ENCODE measurements at regions not wholly inside any gene's neighbourhood (a gene's known extent, or its start where the extent isn't known, plus 50 kb on each side); places are given as distances from the start of the nearest gene placed in this dataset.

- DNase-seq: no peak
Measured at GRCh38 chr1:104855550-104855949, 1105.9 kb downstream of the AMY1C start.

- DNase-seq: no peak
Measured at GRCh38 chr1:104856091-104856490, 1106.4 kb downstream of the AMY1C start.

- DNase-seq: no peak
Measured at GRCh38 chr1:104856518-104856917, 1106.8 kb downstream of the AMY1C start.

- no peak for DNase-seq
Measured at GRCh38 chr1:104868794-104869193, 1119.1 kb downstream of the AMY1C start.

- DNase-seq: no peak
Measured at GRCh38 chr1:104874044-104874443, 1124.3 kb downstream of the AMY1C start.

- DNase-seq: no peak
Measured at GRCh38 chr1:104878203-104878909, 1128.7 kb downstream of the AMY1C start.

GRCh38 chr1:104884939-104885338 is 1135.2 kb downstream of the AMY1C start:
- DNase-seq: no peak

GRCh38 chr1:104905322-104905721 is 1155.6 kb downstream of the AMY1C start:
- DNase-seq: no peak

GRCh38 chr1:104906141-104906540 is 1156.4 kb downstream of the AMY1C start:
- no peak for DNase-seq

GRCh38 chr1:104919188-104919587 is 1169.5 kb downstream of the AMY1C start:
- no peak for DNase-seq

- DNase-seq: no peak
Measured at GRCh38 chr1:104921525-104921924, 1171.8 kb downstream of the AMY1C start.

GRCh38 chr1:104923075-104923474 is 1173.4 kb downstream of the AMY1C start:
- DNase-seq: no peak

- no peak for DNase-seq
Measured at GRCh38 chr1:104929280-104929679, 1179.6 kb downstream of the AMY1C start.

GRCh38 chr1:104932030-104932915 is 1182.6 kb downstream of the AMY1C start:
- no peak for DNase-seq

- no peak for DNase-seq
Measured at GRCh38 chr1:104932949-104933679, 1183.4 kb downstream of the AMY1C start.

- DNase-seq: no peak
Measured at GRCh38 chr1:104933846-104934245, 1184.1 kb downstream of the AMY1C start.

- no peak for DNase-seq
Measured at GRCh38 chr1:104945406-104945805, 1195.7 kb downstream of the AMY1C start.

GRCh38 chr1:104946558-104947210 is 1197.0 kb downstream of the AMY1C start:
- DNase-seq: no peak

- no peak for DNase-seq
Measured at GRCh38 chr1:104953555-104953954, 1203.9 kb downstream of the AMY1C start.

- no peak for DNase-seq
Measured at GRCh38 chr1:104973516-104973915, 1223.8 kb downstream of the AMY1C start.

GRCh38 chr1:104979651-104980050 is 1230.0 kb downstream of the AMY1C start:
- no peak for DNase-seq

GRCh38 chr1:104987210-104987609 is 1237.5 kb downstream of the AMY1C start:
- DNase-seq: no peak

- no peak for DNase-seq
Measured at GRCh38 chr1:104989012-104989411, 1239.3 kb downstream of the AMY1C start.

Measured in T-helper 1 cell (primary cell).